ENCODE measurements at regions not wholly inside any gene's neighbourhood (a gene's known extent, or its start where the extent isn't known, plus 50 kb on each side); places are given as distances from the start of the nearest gene placed in this dataset.
"Not testable (repeated sequence)": the region's sequence is repeated elsewhere in the genome, so short reads cannot be mapped to it uniquely, and the experiment has no call there.

GRCh38 chr5:89087551-89088318 lies 204.8 kb upstream of the MEF2C start:
- no peak for DNase-seq

- no peak for DNase-seq
Observed at GRCh38 chr5:89087128-89087527, 204.1 kb upstream of the MEF2C start.

GRCh38 chr5:89086390-89087086 lies 203.6 kb upstream of the MEF2C start:
- DNase-seq = no peak

GRCh38 chr5:89083791-89084190 lies 200.8 kb upstream of the MEF2C start:
- DNase-seq = no peak

- DNase-seq = no peak
Observed at GRCh38 chr5:89081360-89081759, 198.4 kb upstream of the MEF2C start.

- DNase-seq = no peak
Observed at GRCh38 chr5:89080467-89081116, 197.6 kb upstream of the MEF2C start.

GRCh38 chr5:89072842-89073672 lies 190.1 kb upstream of the MEF2C start:
- DNase-seq = no peak

- no peak for DNase-seq
Observed at GRCh38 chr5:89071941-89072331, 189.0 kb upstream of the MEF2C start.

- DNase-seq = no peak
Observed at GRCh38 chr5:89071101-89071940, 188.3 kb upstream of the MEF2C start.

GRCh38 chr5:89069591-89069990 lies 186.6 kb upstream of the MEF2C start:
- no peak for DNase-seq

GRCh38 chr5:89067362-89067761 lies 184.4 kb upstream of the MEF2C start:
- DNase-seq = no peak

GRCh38 chr5:89065919-89066318 lies 182.9 kb upstream of the MEF2C start:
- no peak for DNase-seq

- no peak for DNase-seq
Observed at GRCh38 chr5:89064736-89065135, 181.8 kb upstream of the MEF2C start.

- DNase-seq = no peak
Observed at GRCh38 chr5:89064054-89064453, 181.1 kb upstream of the MEF2C start.

GRCh38 chr5:89060768-89061167 lies 177.8 kb upstream of the MEF2C start:
- no peak for DNase-seq

- no peak for DNase-seq
Observed at GRCh38 chr5:89059274-89059673, 176.3 kb upstream of the MEF2C start.

GRCh38 chr5:89055695-89056085 lies 172.7 kb upstream of the MEF2C start:
- DNase-seq = no peak

GRCh38 chr5:89055015-89055694 lies 172.2 kb upstream of the MEF2C start:
- no peak for DNase-seq

- no peak for DNase-seq
Observed at GRCh38 chr5:89053547-89053946, 170.6 kb upstream of the MEF2C start.

- not testable (repeated sequence) for DNase-seq
Observed at GRCh38 chr5:89050062-89050461, 167.1 kb upstream of the MEF2C start.

GRCh38 chr5:89047571-89047970 lies 164.6 kb upstream of the MEF2C start:
- DNase-seq = no peak

GRCh38 chr5:89045216-89045615 lies 162.2 kb upstream of the MEF2C start:
- DNase-seq = no peak

Measured in NCI-H1048 (cell line).